ENCODE measurements at regions not wholly inside any gene's neighbourhood (a gene's known extent, or its start where the extent isn't known, plus 50 kb on each side); places are given as distances from the start of the nearest gene placed in this dataset.

- Histone ChIP-seq H3K4me3 (no peak overlapping the region), H3K36me3 (no peaks in the 10 kb centered on the region), H3K27ac (no peak overlapping the region), H3K9me3 (no peaks in the 10 kb centered on the region), H3K27me3 (no peaks in the 10 kb centered on the region), H3K4me1 (no peaks in the 10 kb centered on the region)
- no peak for TF ChIP-seq CTCF (IDR thresholded peaks at IDR 0.05)
- no peak for DNase-seq (ENCODE audit: low spot score)
These were observed 406.1 kb upstream of the MEX3C start for GRCh38 chr18:51603551-51603950.

DNA sequence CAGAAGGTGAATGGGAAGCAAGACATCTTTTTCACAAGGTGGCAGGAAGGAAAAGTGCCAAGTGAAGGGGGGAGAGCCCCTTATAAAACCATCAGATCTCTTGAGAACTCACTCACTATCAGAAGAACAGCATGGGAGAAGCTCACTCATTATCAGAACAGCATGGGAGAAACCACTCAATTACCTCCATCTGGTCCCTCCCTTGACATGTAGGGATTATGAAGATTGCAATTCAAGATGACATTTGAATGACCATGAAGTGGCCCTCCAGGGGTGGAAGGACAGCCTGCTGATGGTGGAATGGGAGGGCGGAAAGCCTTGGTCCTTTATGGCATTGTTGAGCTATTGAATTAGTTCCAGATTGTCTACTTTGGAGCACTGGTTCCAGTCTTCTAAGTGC lies 413.0 kb upstream of the MEX3C start:
- DNase-seq (ENCODE audit: low spot score), result no peak
- H3K9me3 ChIP-seq, result no peaks in the 10 kb centered on the region
- H3K4me1 ChIP-seq, result no peaks in the 10 kb centered on the region
- no peak overlapping the region for H3K4me3 ChIP-seq
- TF ChIP-seq CTCF (IDR thresholded peaks at IDR 0.05), result no peak
- H3K27me3 ChIP-seq, result no peaks in the 10 kb centered on the region
- H3K36me3 ChIP-seq, result no peaks in the 10 kb centered on the region
- no peak overlapping the region for H3K27ac ChIP-seq

DNA sequence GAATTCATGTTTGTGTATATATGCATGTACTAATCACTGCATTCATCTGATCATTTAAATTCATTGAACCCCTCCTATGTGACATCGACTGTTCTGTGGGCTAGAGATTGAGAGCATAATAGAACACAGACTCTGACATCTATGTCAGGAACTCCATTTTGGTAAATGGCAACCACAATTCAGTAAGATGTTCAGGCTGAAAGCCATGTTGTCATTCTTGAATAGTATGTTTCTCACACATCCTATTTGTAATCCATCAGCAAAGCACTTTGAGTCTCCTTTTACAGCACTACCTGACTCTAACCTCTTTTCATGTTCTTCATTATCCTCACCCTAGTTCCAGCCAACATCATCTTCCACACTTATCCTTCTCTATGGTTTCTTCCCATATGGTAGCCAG lies 413.8 kb upstream of the MEX3C start:
- no peak for DNase-seq (ENCODE audit: low spot score)
- Histone ChIP-seq H3K9me3 (no peaks in the 10 kb centered on the region), H3K36me3 (no peaks in the 10 kb centered on the region), H3K4me3 (no peak overlapping the region), H3K27me3 (no peaks in the 10 kb centered on the region), H3K27ac (no peak overlapping the region), H3K4me1 (no peaks in the 10 kb centered on the region)
- TF ChIP-seq CTCF (IDR thresholded peaks at IDR 0.05), result no peak

DNA sequence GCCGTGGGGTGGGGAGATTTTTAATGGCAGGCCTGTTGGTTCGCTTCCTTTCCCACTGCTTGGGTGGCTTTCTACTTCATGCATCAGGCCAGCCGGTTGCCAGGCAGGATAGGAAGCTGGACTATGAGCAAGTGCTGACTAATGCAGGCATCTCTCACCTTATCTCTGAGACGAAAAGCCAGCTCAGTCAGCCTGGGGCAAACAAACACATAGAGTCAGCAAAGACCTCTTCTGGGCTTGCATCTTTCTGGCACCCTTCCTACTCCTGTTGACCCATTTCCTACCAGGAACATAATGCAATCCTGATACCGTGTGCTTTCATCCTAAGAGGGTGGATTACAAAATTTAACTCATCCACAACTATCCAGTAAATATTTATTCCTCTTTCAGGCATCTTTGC lies 416.6 kb upstream of the MEX3C start:
- no peak overlapping the region for H3K4me3 ChIP-seq
- no peaks in the 10 kb centered on the region for H3K9me3 ChIP-seq
- no peak overlapping the region for H3K27ac ChIP-seq
- H3K4me1 ChIP-seq, result no peaks in the 10 kb centered on the region
- no peak for TF ChIP-seq CTCF (IDR thresholded peaks at IDR 0.05)
- no peaks in the 10 kb centered on the region for H3K36me3 ChIP-seq
- DNase-seq (ENCODE audit: low spot score), result no peak
- H3K27me3 ChIP-seq, result no peaks in the 10 kb centered on the region

DNA sequence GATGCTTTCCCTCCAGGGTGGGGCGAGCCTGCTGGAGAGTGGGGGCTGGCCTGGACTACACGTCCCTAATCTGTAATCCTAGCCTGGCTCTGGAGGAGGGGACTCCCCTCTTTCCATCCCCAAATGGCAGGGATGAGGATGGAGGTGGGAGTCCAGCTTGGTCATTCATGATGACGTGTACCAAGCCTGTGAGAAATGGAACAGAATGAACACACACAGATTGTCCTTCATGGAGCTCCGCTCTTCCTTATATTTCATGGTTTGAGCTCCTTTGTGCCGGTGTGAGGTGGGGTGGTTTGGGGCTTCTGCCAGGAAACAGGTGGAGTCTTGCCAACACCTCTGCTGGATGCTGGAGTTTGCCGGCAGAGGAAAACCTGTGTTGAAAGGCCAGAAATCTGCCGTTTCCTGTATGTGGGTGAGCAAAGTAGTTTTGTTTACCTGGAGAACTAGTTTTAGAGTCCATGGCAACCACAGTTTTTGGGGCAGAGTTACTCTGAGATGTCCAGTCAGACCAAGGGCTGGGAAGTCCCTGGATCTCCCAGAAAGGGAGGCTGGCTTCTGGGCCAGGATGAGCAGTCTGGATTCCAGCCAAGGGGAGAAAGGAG lies 417.6 kb upstream of the MEX3C start:
- H3K4me3 ChIP-seq, result no peak overlapping the region
- no peaks in the 10 kb centered on the region for H3K9me3 ChIP-seq

More for the DNA sequence above, 417.6 kb upstream of the MEX3C start:
- Histone ChIP-seq H3K27me3 (no peaks in the 10 kb centered on the region), H3K27ac (no peak overlapping the region), H3K4me1 (no peaks in the 10 kb centered on the region), H3K36me3 (no peaks in the 10 kb centered on the region)
- TF ChIP-seq CTCF (IDR thresholded peaks at IDR 0.05), result no peak
- DNase-seq (ENCODE audit: low spot score), result no peak
